NAMALWA (cell line): ENCODE measurements at regions not wholly inside any gene's neighbourhood (a gene's known extent, or its start where the extent isn't known, plus 50 kb on each side); places are given as distances from the start of the nearest gene placed in this dataset.

Source experiments
- DNase-seq: peaks from one replicate; pipeline ENCODE4 v3.0.0-alpha.2; 2015; ENCODE audit warnings: low spot score

GRCh38 chr14:35222872-35223466 is 69.2 kb upstream of the PSMA6 start:
- no peak for DNase-seq

- DNase-seq, result no peak
Measured at GRCh38 chr14:35223927-35224326, 68.3 kb upstream of the PSMA6 start.

- DNase-seq, result no peak
Measured at GRCh38 chr14:35224615-35225014, 67.6 kb upstream of the PSMA6 start.

- DNase-seq, result peak; percentile 48
Measured at GRCh38 chr14:35229084-35229791, 62.9 kb upstream of the PSMA6 start.

GRCh38 chr14:35229792-35230089 is 62.4 kb upstream of the PSMA6 start:
- no peak for DNase-seq

GRCh38 chr14:35231207-35231760 is 60.9 kb upstream of the PSMA6 start:
- no peak for DNase-seq

GRCh38 chr14:35234012-35234805 is 58.0 kb upstream of the PSMA6 start:
- no peak for DNase-seq

- DNase-seq, result no peak
Measured at GRCh38 chr14:35235840-35236239, 56.3 kb upstream of the PSMA6 start.

GRCh38 chr14:35236806-35237205 is 55.4 kb upstream of the PSMA6 start:
- no peak for DNase-seq

- DNase-seq, result no peak
Measured at GRCh38 chr14:35240231-35240630, 52.0 kb upstream of the PSMA6 start.
